Fibroblast of mammary gland (primary cell): ENCODE measurements at regions not wholly inside any gene's neighbourhood (a gene's known extent, or its start where the extent isn't known, plus 50 kb on each side); places are given as distances from the start of the nearest gene placed in this dataset.
"Not testable (repeated sequence)": the region's sequence is repeated elsewhere in the genome, so short reads cannot be mapped to it uniquely, and the experiment has no call there.

Experiments used
- DNase-seq: peaks from one replicate; pipeline ENCODE4 v3.0.0-alpha.2; 2010; ENCODE audit warnings: low read depth
- H3K4me3 ChIP-seq: 2 replicates; pipeline ENCODE4 v1.5.1; 2011; ENCODE audit warnings: low read depth, mild to moderate bottlenecking, low read length, moderate library complexity; ENCODE audit not compliant: control insufficient read depth
- TF ChIP-seq, protein P1 (sequence below): conservative IDR thresholded peaks from 2 replicates; pipeline ENCODE4 v1.5.1; 2011; ENCODE audit warnings: low read depth, low read length, inconsistent platforms; ENCODE audit not compliant: control insufficient read depth, insufficient read depth

DNA sequence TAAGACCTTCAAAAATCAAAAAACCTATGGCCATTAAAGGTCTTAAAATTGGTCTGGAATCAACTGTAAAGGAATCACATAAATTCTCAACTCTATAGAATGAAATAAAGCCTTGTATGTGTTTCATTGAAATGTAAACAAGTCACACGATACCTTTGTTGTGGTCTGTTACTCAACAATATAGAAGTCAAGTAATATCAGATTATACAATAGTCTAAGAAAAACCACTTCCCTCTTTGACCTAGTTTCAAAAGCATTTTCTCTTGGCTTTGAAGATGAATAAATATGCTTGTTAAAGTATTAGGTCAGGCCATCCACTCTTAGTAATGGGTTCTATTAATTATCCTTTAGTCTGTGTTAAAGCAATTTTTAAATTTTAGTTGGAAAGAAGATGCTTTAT, 79.8 kb upstream of the DIO2 start:
- TF ChIP-seq, protein P1, sequence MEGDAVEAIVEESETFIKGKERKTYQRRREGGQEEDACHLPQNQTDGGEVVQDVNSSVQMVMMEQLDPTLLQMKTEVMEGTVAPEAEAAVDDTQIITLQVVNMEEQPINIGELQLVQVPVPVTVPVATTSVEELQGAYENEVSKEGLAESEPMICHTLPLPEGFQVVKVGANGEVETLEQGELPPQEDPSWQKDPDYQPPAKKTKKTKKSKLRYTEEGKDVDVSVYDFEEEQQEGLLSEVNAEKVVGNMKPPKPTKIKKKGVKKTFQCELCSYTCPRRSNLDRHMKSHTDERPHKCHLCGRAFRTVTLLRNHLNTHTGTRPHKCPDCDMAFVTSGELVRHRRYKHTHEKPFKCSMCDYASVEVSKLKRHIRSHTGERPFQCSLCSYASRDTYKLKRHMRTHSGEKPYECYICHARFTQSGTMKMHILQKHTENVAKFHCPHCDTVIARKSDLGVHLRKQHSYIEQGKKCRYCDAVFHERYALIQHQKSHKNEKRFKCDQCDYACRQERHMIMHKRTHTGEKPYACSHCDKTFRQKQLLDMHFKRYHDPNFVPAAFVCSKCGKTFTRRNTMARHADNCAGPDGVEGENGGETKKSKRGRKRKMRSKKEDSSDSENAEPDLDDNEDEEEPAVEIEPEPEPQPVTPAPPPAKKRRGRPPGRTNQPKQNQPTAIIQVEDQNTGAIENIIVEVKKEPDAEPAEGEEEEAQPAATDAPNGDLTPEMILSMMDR = no peak
- peak; percentile 38 for DNase-seq

DNA sequence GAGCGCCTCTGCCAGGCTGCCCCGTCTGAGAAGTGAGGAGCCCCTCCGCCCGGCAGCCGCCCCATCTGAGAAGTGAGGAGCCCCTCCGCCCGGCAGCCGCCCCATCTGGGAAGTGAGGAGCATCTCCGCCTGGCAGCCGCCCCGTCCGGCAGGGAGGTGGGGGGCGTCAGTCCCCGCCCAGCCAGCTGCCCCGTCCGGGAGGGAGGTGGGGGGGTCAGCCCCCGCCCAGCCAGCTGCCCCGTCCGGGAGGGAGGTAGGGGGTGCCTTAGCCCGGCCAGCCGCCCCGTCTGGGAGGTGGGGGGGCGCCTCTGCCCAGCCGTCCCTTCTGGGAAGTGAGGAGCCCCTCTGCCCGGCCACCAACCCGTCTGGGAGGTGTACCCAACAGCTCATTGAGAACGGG, 75.4 kb upstream of the DIO2 start:
- not testable (repeated sequence) for DNase-seq, H3K4me3 ChIP-seq

More for the DNA sequence above, 79.8 kb upstream of the DIO2 start:
- no peak overlapping the region for H3K4me3 ChIP-seq

DNA sequence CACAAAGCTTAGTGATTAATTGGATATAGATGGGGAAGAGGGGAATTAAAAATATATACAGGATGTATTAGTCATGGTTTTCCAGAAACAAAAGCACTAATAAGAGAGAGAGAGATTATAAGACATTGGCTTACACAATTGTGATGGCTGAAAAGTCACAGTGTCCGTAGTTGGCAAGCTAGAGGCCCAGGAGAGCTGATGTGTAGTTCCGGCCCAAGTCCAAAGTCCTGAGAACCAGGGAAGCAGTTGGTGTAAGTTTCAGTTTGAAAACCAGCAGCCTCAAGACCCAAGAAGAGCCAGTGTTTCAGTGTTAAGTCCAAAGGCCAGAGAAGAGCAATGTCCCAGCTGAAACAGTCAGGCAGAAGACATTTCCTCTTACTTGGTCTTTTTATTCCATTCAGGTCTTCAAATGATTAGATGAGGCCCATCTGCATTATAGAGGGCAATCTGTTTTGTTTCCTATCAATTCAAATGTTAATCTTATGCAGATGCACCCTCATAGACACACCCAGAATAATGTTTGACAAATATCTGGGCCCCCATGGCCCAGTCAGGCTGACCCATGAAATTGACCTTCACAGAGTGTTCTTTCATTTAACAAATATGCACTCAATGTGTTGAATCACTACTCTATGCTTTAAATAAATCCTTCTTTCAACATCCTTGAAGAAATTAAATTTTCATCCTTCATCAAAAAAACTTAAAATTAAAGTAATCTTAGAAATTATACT, 67.2 kb upstream of the DIO2 start:
- no peak overlapping the region for H3K4me3 ChIP-seq
- TF ChIP-seq, protein P1 = no peak
- DNase-seq = peak; percentile 60

DNA sequence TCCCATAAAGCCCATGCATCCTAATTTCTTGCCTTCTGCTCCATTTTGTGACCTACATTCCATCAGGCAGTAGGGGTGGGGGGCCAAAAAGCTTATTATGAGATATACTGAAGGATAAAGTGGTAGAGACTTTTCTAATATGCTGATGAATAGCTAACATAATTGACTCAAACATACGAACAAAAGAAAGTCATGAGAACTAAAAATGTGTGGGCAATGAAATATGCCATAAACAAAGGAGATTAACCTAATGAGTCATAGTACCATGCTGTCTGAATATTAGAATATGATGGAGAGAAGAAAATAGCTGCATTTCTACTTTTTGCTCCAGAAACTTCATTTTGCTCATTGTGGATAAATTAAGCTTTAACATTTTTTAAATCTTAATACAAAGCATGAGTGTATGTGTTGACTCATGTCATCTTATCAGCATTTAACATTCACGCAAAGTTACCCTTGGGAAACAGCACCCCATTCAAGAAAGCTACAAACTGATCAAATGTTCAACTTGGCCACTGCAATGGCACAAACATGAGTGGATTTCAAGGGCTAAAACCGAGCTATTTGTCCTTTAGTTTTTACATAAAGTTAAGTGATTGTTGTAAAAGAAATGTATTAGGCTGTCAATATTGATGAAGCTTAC, 64.0 kb upstream of the DIO2 start:
- peak; percentile 30 for DNase-seq
- H3K4me3 ChIP-seq = no peak overlapping the region
- TF ChIP-seq, protein P1 = no peak

DNA sequence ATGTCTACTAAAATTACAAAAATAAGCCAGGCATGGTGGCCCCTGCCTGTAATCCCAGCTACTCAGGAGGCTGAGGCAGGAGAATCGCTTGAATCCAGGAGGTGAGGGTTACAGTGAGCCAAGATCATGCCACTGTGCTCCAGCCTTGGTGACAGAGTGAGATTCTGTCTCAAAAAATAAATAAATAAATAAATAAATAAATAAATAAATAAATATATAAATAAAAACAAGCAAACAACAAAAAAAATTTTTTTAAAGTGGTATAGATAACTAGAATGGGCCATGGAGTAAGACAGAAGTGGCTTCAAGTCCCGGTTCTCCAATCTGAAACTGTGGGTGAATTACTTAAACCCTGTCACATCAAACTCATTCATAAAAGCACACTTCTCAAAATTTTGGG, 63.0 kb upstream of the DIO2 start:
- not testable (repeated sequence) for DNase-seq, H3K4me3 ChIP-seq

DNA sequence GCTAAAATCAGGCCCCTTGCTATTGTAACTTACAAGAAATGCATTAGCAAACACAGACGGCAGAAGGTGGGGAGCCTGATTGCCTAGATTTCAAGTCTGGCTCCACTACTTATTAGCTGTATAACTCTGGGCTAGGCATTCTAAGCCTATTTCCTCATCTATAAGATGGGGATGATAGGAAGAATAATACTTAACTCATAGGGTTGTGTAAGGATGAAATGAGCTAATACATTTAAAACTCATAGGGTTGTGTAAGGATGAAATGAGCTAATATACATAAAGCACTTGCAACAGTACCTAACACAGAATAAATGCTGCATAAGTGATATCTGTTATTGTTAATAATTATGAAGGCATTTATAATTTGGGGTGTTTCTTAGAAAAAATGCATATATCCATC, 60.1 kb upstream of the DIO2 start:
- TF ChIP-seq, protein P1 = no peak
- peak; percentile 8 for DNase-seq
- no peak overlapping the region for H3K4me3 ChIP-seq

DNA sequence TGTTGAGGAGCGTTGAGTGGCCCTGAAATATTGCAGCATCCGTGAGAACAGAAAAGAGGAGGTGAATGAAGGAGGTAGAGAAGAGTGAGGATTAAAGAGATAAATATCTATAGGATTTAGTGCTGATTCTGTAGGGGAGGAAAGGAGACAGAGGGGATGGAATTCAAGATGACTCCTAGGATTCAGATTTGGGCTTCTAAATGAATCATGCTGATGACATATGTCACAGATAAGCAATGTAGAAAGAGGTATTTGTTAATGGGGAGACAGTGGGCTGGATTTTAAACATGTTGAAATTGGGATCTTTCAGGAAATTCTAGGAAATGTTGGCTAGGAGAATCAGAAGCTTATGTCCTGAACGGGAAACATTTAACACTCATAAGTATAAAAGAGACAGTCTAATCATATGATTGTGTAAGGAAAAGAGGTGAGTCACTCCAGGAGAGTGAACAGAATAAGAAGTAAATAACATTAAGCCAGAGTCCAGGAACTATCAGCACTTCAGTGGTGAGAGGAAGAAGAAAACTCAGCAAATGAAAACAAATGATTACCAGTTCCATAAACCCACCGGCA, 58.1 kb upstream of the DIO2 start:
- H3K4me3 ChIP-seq = no peak overlapping the region
- peak; percentile 67 for DNase-seq
- TF ChIP-seq, protein P1 = no peak
